WERI-Rb-1 (cell line): ENCODE measurements at regions not wholly inside any gene's neighbourhood (a gene's known extent, or its start where the extent isn't known, plus 50 kb on each side); places are given as distances from the start of the nearest gene placed in this dataset.

Source experiments
- DNase-seq: peaks from one replicate; pipeline ENCODE4 v3.0.0-alpha.2; 2020
- H3K27ac ChIP-seq: fragments of 250-450 bp; sonication (Bioruptor Pico); 2 replicates; pipeline ENCODE4 v1.5.1; 2020; ENCODE audit warnings: mild to moderate bottlenecking, moderate library complexity
- H3K27me3 ChIP-seq: fragments of 250-450 bp; sonication (Bioruptor Pico); 2 replicates; pipeline ENCODE4 v1.5.1; 2021; ENCODE audit warnings: mild to moderate bottlenecking, low read depth, moderate library complexity; ENCODE audit not compliant: insufficient read depth, severe bottlenecking
- H3K36me3 ChIP-seq: fragments of 250-450 bp; sonication (Bioruptor Pico); 2 replicates; pipeline ENCODE4 v1.5.1; 2020; ENCODE audit warnings: mild to moderate bottlenecking, moderate library complexity
- H3K4me3 ChIP-seq: 2 replicates; pipeline ENCODE4 v1.5.1; 2011; ENCODE audit warnings: low read depth, mild to moderate bottlenecking, control low read depth, low read length
- H3K9me3 ChIP-seq: fragments of 250-450 bp; sonication (Bioruptor Pico); 2 replicates; pipeline ENCODE4 v1.5.1; 2021; ENCODE audit warnings: mild to moderate bottlenecking, moderate library complexity; ENCODE audit not compliant: severe bottlenecking
- TF ChIP-seq, protein P1 (sequence below): IDR thresholded peaks from 2 replicates; pipeline ENCODE4 v1.5.1; 2011; ENCODE audit warnings: low read depth, mild to moderate bottlenecking, control low read depth, inconsistent platforms, low read length

DNA sequence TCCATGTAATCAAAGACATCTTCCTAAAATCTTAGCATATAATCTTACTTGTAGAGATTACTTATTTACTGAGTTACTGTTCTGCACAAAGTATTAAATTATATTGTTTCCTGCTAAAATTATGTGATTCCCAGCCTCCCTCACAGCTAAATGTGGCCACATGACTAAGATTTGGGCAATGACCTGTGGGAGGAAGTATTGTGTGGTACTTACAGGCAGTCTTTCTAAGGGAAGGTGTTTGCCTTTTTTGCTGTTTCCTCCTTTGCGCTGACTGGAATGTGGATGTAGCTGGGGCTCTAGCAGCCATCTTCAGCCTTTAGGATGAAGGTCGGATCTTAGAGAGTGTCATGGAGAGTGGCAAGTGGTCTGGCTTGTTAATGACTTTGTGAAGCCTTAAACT, 146.3 kb upstream of the APCDD1 start:
- Histone ChIP-seq H3K36me3 (no peaks in the 10 kb centered on the region), H3K27ac (no peak overlapping the region), H3K27me3 (no peaks in the 10 kb centered on the region), H3K9me3 (no peaks in the 10 kb centered on the region), H3K4me3 (no peak overlapping the region)
- no peak for DNase-seq
- TF ChIP-seq, protein P1, sequence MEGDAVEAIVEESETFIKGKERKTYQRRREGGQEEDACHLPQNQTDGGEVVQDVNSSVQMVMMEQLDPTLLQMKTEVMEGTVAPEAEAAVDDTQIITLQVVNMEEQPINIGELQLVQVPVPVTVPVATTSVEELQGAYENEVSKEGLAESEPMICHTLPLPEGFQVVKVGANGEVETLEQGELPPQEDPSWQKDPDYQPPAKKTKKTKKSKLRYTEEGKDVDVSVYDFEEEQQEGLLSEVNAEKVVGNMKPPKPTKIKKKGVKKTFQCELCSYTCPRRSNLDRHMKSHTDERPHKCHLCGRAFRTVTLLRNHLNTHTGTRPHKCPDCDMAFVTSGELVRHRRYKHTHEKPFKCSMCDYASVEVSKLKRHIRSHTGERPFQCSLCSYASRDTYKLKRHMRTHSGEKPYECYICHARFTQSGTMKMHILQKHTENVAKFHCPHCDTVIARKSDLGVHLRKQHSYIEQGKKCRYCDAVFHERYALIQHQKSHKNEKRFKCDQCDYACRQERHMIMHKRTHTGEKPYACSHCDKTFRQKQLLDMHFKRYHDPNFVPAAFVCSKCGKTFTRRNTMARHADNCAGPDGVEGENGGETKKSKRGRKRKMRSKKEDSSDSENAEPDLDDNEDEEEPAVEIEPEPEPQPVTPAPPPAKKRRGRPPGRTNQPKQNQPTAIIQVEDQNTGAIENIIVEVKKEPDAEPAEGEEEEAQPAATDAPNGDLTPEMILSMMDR: no peak

DNA sequence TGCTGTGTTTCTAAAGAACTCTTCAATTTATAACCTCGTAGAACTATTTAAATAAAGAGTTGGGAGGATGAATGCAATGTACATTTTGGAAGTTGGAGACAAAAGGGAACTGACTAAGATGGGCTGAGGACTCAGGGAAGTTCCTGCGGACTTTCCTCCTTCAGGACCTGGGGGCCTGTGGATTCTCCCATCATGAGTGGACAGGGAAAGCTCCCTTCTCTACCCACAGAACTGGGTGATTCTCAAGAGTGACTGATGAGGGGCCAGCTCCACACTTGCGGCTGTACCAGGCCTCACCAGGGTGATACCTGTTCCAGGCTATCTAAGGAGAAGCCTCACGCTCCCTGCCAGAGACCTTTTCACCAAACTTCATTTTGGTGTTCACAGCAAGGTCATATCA, 143.8 kb upstream of the APCDD1 start:
- TF ChIP-seq, protein P1: no peak
- H3K36me3 ChIP-seq: no peaks in the 10 kb centered on the region
- no peaks in the 10 kb centered on the region for H3K27me3 ChIP-seq
- no peak overlapping the region for H3K4me3 ChIP-seq
- no peak for DNase-seq
- H3K9me3 ChIP-seq: no peaks in the 10 kb centered on the region
- H3K27ac ChIP-seq: no peak overlapping the region

DNA sequence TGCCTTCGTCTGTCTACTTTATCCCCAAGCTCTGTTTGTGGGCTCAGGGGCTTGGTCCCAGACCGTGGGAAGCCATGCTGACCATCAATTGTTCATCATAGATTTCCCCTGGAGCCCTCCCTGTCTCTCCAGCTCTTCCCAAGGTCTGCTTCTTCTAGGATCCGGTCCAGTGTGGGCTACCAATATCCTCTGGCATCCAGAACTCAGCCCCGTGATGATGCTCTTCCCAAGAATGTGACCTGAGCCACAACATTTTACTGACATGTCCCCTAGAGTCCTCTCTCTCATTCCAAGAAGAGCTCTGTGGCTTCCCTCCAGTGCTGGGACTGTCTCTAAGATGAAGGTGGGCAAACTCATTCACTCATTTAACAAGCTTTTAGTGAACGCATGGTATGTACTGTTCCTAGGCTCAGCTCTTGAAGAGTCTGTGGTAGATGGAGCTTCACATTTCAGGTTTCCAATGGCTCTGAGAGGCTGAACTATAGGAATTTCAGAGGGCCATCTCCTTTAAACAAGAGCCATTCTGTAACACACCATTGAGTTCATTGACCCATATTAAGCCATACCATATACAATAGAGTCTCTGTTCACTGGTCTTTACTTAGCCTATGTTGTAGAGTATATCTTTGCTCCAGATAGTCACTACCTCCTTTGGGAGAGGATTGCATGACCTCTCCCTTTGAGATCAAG, 142.0 kb upstream of the APCDD1 start:
- TF ChIP-seq, protein P1: no peak
- Histone ChIP-seq H3K27ac (no peak overlapping the region), H3K27me3 (no peaks in the 10 kb centered on the region), H3K36me3 (no peaks in the 10 kb centered on the region), H3K9me3 (no peaks in the 10 kb centered on the region), H3K4me3 (no peak overlapping the region)
- no peak for DNase-seq

DNA sequence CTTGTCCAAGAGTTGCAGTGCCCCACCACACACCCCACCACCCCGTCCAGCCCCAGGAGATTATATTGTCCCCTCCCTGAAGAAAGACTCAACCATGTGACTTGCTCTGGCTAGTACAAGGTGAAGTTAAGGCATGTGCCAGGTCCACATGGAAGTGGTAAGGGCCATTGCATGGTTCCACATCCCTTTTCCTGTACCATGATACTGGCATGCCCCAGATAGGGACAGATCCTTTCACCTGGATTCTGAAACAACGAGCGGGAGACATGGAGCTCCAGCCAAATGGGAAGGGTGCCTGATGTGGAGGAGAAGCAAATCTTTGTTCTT, 141.5 kb upstream of the APCDD1 start:
- Histone ChIP-seq H3K9me3 (no peaks in the 10 kb centered on the region), H3K4me3 (no peak overlapping the region), H3K27me3 (no peaks in the 10 kb centered on the region), H3K27ac (no peak overlapping the region), H3K36me3 (no peaks in the 10 kb centered on the region)
- DNase-seq: no peak
- TF ChIP-seq, protein P1: no peak

- DNase-seq: no peak
- H3K9me3 ChIP-seq: no peaks in the 10 kb centered on the region
- no peaks in the 10 kb centered on the region for H3K27me3 ChIP-seq
- TF ChIP-seq, protein P1: no peak
- no peak overlapping the region for H3K27ac ChIP-seq
- H3K4me3 ChIP-seq: no peak overlapping the region
- H3K36me3 ChIP-seq: no peaks in the 10 kb centered on the region
Observed at GRCh38 chr18:10314066-10314465, 140.4 kb upstream of the APCDD1 start.

DNA sequence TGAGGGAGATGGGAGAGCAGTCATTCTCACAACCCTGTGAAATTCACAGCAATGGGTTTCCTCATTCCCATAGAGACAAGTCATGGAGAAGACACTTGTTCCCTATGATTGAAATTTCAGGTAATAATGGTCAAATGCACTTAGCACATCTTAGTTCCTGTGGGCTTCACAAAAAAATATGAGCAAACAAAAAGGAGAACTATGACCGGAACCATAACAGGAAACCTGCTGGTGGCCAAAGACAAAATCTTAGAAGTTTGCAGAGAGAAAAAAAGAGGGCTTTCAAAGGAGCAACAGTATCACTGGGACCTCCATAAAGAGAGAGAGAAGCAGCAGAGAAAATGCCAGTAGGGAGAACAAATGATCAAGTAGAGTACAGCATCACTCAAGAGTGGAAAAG, 138.9 kb upstream of the APCDD1 start:
- Histone ChIP-seq H3K27me3 (no peaks in the 10 kb centered on the region), H3K9me3 (no peaks in the 10 kb centered on the region), H3K36me3 (no peaks in the 10 kb centered on the region), H3K27ac (no peak overlapping the region), H3K4me3 (no peak overlapping the region)
- TF ChIP-seq, protein P1: no peak
- no peak for DNase-seq
